ENCODE measurements at regions not wholly inside any gene's neighbourhood (a gene's known extent, or its start where the extent isn't known, plus 50 kb on each side); places are given as distances from the start of the nearest gene placed in this dataset.

DNA sequence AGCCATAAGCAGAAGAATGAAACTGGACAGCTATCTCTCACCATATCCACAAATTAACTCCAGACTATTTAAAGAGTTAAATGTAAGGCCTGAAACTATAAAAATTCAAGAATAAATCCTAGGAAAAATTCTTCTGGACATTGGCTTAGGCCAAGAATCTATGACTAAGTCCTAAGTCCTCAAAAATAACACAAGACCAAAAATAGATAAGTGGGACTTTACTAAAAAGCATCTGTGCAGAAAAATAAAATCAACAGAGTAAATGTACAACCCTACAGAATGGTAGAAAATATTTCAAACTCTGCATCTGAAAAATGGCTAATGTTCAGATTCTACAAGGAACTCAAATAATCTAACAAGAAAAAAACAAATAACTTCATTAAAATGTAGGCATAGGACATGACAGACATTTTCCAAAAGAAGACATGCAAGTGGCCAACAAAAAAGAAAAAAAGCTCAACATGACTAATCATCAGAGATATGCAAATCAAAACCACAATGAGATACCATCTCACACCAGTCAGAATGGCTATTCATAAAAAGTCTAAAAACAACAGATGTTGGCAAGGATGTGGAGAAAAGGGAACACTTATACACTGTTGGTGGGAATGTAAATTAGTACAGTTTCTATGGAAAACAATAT is 61.0 kb upstream of the PPFIA2 start:
- H3K9me3 ChIP-seq, result no peaks in the 10 kb centered on the region
- no peaks in the 10 kb centered on the region for H3K36me3 ChIP-seq
- TF ChIP-seq, protein P1, sequence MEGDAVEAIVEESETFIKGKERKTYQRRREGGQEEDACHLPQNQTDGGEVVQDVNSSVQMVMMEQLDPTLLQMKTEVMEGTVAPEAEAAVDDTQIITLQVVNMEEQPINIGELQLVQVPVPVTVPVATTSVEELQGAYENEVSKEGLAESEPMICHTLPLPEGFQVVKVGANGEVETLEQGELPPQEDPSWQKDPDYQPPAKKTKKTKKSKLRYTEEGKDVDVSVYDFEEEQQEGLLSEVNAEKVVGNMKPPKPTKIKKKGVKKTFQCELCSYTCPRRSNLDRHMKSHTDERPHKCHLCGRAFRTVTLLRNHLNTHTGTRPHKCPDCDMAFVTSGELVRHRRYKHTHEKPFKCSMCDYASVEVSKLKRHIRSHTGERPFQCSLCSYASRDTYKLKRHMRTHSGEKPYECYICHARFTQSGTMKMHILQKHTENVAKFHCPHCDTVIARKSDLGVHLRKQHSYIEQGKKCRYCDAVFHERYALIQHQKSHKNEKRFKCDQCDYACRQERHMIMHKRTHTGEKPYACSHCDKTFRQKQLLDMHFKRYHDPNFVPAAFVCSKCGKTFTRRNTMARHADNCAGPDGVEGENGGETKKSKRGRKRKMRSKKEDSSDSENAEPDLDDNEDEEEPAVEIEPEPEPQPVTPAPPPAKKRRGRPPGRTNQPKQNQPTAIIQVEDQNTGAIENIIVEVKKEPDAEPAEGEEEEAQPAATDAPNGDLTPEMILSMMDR (IDR thresholded peaks at IDR 0.05), result no peak
- TF ChIP-seq POLR2A (IDR thresholded peaks at IDR 0.05), result no peak
- no peak overlapping the region for H3K4me3 ChIP-seq (replicated peaks in 1 of 3)
- intact Hi-C loops (cut with DNase I), result no loop called here
- no peak overlapping the region for H3K27ac ChIP-seq
- no peaks in the 10 kb centered on the region for H3K4me1 ChIP-seq
- no peak for DNase-seq
- H3K27me3 ChIP-seq, result no peaks in the 10 kb centered on the region

DNA sequence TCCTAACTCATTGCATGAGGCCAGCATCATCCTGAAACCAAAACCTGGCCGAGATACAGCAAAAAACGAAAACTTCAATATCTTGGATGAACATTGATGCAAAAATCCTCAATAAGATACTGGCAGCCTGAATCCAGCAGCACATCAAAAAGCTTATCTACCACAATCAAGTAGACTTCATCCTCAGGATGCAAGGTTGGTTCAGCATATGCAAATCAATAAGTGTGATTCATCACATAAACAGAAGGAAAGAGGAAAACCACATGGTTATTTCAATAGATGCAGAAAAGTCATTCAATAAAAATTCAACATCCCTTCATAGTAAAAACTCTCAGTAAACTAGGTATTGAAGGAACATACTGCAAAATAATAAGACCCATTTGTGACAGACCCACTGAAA is 56.5 kb upstream of the PPFIA2 start:
- 76 to 87% methylated on average over 2 of the region's 2 CpGs for WGBS, 2 donors
- no peak for TF ChIP-seq POLR2A (IDR thresholded peaks at IDR 0.05)
- Histone ChIP-seq H3K36me3 (no peaks in the 10 kb centered on the region), H3K27ac (no peak overlapping the region), H3K9me3 (no peaks in the 10 kb centered on the region), H3K4me1 (no peaks in the 10 kb centered on the region), H3K27me3 (no peaks in the 10 kb centered on the region), H3K4me3 (replicated peaks in 1 of 3) (no peak overlapping the region)
- intact Hi-C loops (cut with DNase I), result no loop called here
- no peak for DNase-seq

DNA sequence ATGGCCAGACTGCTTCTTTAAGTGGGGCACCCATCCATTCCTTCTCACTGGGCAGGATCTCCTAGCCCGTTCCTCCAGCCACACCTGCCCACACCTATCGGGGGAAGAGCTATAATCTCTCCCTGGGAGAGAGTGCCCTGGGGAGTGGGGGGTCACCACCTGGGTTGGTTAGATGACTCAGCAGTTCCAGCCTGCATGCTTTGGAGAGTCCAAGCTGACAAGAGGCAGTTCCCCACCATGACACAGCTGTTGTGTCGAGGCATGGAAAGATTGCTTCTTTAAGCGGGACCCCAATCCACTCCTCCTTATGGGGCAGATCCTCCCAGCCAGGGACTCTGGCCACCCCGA is 52.6 kb upstream of the PPFIA2 start:
- intact Hi-C loops (cut with DNase I), result no loop called here
- DNase-seq, result no peak
- 69 to 89% methylated on average over 3 to 5 of the region's 5 CpGs for WGBS, 2 donors
- Histone ChIP-seq H3K9me3 (no peaks in the 10 kb centered on the region), H3K4me3 (replicated peaks in 1 of 3) (no peak overlapping the region), H3K27ac (no peak overlapping the region), H3K36me3 (no peaks in the 10 kb centered on the region), H3K4me1 (no peaks in the 10 kb centered on the region), H3K27me3 (no peaks in the 10 kb centered on the region)
- no peak for TF ChIP-seq POLR2A (IDR thresholded peaks at IDR 0.05)
- TF ChIP-seq, protein P1 (IDR thresholded peaks at IDR 0.05), result no peak

DNA sequence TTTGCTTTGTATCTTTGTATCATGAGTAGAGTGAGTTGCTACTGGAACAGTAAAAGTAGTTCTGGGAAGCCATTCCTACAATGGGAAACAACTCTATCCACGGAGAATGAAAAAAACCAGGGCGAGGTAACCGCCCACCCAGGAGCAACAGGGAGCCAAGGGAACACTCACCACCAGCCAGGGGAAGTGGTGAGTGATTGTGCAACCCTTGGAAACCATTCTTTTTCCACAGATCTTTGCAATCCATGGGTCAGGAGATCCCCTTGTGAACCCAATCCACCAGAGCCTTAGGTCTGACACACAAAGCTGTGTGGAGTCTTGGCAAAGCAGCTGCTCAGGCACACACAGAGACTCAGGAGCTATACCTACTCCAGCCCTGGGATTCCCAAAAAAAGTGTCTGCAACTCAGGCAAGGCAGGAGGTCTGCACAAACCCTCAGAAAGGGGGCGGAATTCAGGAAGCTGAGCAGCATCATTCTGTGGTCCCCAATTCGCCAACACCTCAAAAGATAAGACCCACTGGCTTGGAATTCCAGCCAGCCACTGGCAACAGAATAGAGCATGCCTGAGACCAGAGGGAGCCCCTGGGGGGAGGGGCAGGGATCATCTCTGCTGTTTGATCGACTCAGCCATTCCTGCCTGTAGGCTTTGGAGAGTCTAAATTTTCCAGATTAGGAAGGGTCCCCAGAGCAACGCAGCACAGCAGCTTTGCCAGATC is 52.1 kb upstream of the PPFIA2 start:
- H3K27ac ChIP-seq, result no peak overlapping the region
- intact Hi-C loops (cut with DNase I), result no loop called here
- H3K36me3 ChIP-seq, result no peaks in the 10 kb centered on the region
- H3K4me1 ChIP-seq, result no peaks in the 10 kb centered on the region
- no peak for DNase-seq
- TF ChIP-seq POLR2A (IDR thresholded peaks at IDR 0.05), result no peak
- TF ChIP-seq, protein P1 (IDR thresholded peaks at IDR 0.05), result no peak
- H3K27me3 ChIP-seq, result no peaks in the 10 kb centered on the region
- 85 to 88% methylated on average over 7 of the region's 7 CpGs for WGBS, 2 donors
- H3K4me3 ChIP-seq (replicated peaks in 1 of 3), result no peak overlapping the region
- no peaks in the 10 kb centered on the region for H3K9me3 ChIP-seq

DNA sequence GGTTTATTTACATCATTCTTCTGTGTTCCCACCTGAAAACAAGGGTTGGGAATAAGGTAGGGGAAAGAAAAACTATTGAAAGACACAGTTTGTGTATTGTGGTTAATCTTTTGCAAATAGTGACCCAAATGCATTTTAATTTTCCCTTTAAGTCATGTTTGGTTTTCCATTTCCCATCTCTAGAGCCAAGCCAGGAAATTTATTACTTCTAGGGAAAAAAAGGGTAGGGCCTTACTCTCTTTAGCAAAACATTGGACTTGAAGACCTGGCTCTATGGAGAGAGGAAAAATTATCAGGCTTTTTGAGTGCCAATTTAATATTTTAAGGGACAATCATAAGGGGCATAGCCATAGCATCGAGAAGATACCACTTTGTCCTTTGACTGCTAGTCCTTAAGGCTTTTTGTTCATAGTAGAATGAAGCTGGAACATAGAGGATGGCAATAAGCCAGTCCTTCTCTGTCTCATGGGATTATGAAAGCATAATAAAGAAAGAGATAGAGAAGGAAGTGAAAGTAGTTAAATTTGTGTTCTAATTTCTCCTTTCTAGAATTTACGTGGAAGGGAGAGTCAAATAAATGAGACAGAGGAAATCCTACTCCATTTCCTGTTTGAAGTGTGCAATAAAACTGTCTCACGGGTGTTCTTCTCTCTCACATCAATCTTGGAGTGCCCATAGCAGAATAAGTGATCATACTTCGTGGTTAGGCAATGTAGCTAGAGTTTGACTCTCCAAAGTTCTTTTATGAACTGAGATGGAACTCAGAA is 50.9 kb upstream of the PPFIA2 start:
- H3K4me3 ChIP-seq (replicated peaks in 1 of 3), result no peak overlapping the region
- no peaks in the 10 kb centered on the region for H3K4me1 ChIP-seq
- H3K36me3 ChIP-seq, result no peaks in the 10 kb centered on the region
- no peak overlapping the region for H3K27ac ChIP-seq
- no peak for DNase-seq
- intact Hi-C loops (cut with DNase I), result no loop called here
- WGBS, 2 donors, result 56 to 69% methylated on average over 4 of the region's 4 CpGs
- no peaks in the 10 kb centered on the region for H3K9me3 ChIP-seq
- TF ChIP-seq, protein P1 (IDR thresholded peaks at IDR 0.05), result no peak
- no peak for TF ChIP-seq POLR2A (IDR thresholded peaks at IDR 0.05)
- no peaks in the 10 kb centered on the region for H3K27me3 ChIP-seq

Data from thyroid gland (tissue), 4 donors.